ENCODE measurements at regions not wholly inside any gene's neighbourhood (a gene's known extent, or its start where the extent isn't known, plus 50 kb on each side); places are given as distances from the start of the nearest gene placed in this dataset.
"Not testable (repeated sequence)": the region's sequence is repeated elsewhere in the genome, so short reads cannot be mapped to it uniquely, and the experiment has no call there.

GRCh38 chr9:84076384-84076783, 95.8 kb downstream of the RMI1 start:
- Histone ChIP-seq H3K4me3 (ENCODE audit: low read depth in 1 of 2, low read length in 2 of 2) (no peak overlapping the region), H3K27me3 (ENCODE audit: control insufficient read depth in 1 of 2, insufficient read depth in 2 of 2, low read length in 2 of 2) (no peaks in the 10 kb centered on the region), H3K4me1 (ENCODE audit: control insufficient read depth in 1 of 2, insufficient read depth in 2 of 2, low read length in 2 of 2) (peaks cover 0 to 11% of the 10 kb centered on the region in 2 donors), H3K9me3 (ENCODE audit: control insufficient read depth in 1 of 2, low read length in 2 of 2) (no peaks in the 10 kb centered on the region), H3K9ac (ENCODE audit: low read depth in 1 of 2, low read length in 2 of 2) (no peak overlapping the region), H3K36me3 (ENCODE audit: control insufficient read depth in 1 of 2, insufficient read depth in 2 of 2, low read length in 2 of 2) (no peaks in the 10 kb centered on the region), H3K27ac (ENCODE audit: low read depth, low read length) (no peak overlapping the region)

DNA sequence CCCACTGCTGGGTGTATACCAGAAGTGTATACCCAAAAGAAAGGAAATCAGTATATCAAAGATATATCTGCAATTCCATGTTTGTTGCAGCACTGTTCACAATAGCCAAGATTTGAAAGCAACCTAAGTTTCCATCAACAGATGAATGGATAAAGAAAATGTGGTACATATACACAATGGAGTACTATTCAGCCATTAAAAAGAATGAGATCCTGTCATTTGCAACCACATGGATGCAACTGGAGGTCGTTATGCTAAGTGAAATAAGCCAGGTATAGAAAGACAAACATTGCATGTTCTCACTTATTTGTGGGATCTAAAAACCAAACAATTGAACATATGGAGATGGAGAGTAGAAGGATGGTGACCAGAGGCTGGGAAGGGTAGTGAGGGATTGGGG, 97.2 kb downstream of the RMI1 start:
- H3K4me1 ChIP-seq (ENCODE audit: control insufficient read depth in 1 of 2, insufficient read depth in 2 of 2, low read length in 2 of 2): peaks cover 0 to 11% of the 10 kb centered on the region in 2 donors
- not testable (repeated sequence) for H3K36me3 ChIP-seq (ENCODE audit: control insufficient read depth in 1 of 2, insufficient read depth in 2 of 2, low read length in 2 of 2); H3K9ac ChIP-seq (ENCODE audit: low read depth in 1 of 2, low read length in 2 of 2); H3K9me3 ChIP-seq (ENCODE audit: control insufficient read depth in 1 of 2, low read length in 2 of 2); H3K4me3 ChIP-seq (ENCODE audit: low read depth in 1 of 2, low read length in 2 of 2); H3K27ac ChIP-seq (ENCODE audit: low read depth, low read length); H3K27me3 ChIP-seq (ENCODE audit: control insufficient read depth in 1 of 2, insufficient read depth in 2 of 2, low read length in 2 of 2)

GRCh38 chr9:84079994-84080393, 99.4 kb downstream of the RMI1 start:
- H3K9me3 ChIP-seq (ENCODE audit: control insufficient read depth in 1 of 2, low read length in 2 of 2): no peaks in the 10 kb centered on the region
- no peak overlapping the region for H3K4me3 ChIP-seq (ENCODE audit: low read depth in 1 of 2, low read length in 2 of 2)
- H3K9ac ChIP-seq (ENCODE audit: low read depth in 1 of 2, low read length in 2 of 2): no peak overlapping the region
- H3K4me1 ChIP-seq (ENCODE audit: control insufficient read depth in 1 of 2, insufficient read depth in 2 of 2, low read length in 2 of 2): peaks cover 0 to 11% of the 10 kb centered on the region in 2 donors
- H3K36me3 ChIP-seq (ENCODE audit: control insufficient read depth in 1 of 2, insufficient read depth in 2 of 2, low read length in 2 of 2): no peaks in the 10 kb centered on the region
- H3K27ac ChIP-seq (ENCODE audit: low read depth, low read length): no peak overlapping the region
- no peaks in the 10 kb centered on the region for H3K27me3 ChIP-seq (ENCODE audit: control insufficient read depth in 1 of 2, insufficient read depth in 2 of 2, low read length in 2 of 2)

DNA sequence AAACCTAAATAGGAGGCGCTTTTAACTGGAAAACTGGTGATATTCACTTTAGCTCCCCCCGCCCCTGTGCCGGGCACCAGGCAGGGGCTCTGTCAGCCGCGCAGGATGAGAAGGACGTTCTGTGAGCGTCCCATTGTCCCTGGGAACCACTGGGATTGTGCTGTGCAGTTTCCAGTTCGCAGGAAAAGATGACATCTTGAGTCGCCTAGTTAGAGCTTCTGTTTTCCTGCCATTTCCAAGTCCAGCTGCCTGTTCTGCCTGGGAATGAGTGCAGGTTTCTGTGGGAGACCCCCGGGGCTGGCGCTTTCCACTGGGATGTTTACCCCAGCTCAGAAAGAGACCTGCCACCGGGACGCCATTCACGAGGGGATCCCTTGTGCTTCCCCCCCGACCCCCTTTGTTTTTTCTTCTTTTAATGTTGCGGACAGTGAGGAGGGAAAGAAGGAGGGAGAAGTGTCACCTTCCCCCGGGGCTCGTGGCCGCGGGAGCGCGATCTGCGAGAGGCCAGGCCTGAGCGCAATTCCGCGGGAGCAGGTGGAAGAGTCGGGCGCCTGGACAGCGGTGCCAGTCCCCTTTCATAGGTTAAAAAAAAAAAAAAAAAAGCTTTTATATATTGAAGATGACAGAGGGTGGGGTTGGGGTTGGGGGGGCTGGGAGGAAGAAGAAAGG, 121.5 kb downstream of the RMI1 start:
- Histone ChIP-seq H3K4me1 (ENCODE audit: control insufficient read depth in 1 of 2, insufficient read depth in 2 of 2, low read length in 2 of 2) (no peaks in the 10 kb centered on the region), H3K4me3 (ENCODE audit: low read depth in 1 of 2, low read length in 2 of 2) (no peak overlapping the region), H3K27ac (ENCODE audit: low read depth, low read length) (no peak overlapping the region), H3K9ac (ENCODE audit: low read depth in 1 of 2, low read length in 2 of 2) (no peak overlapping the region), H3K36me3 (ENCODE audit: control insufficient read depth in 1 of 2, insufficient read depth in 2 of 2, low read length in 2 of 2) (no peaks in the 10 kb centered on the region), H3K27me3 (ENCODE audit: control insufficient read depth in 1 of 2, insufficient read depth in 2 of 2, low read length in 2 of 2) (no peaks in the 10 kb centered on the region), H3K9me3 (ENCODE audit: control insufficient read depth in 1 of 2, low read length in 2 of 2) (no peaks in the 10 kb centered on the region)

- H3K27me3 ChIP-seq (ENCODE audit: control insufficient read depth in 1 of 2, insufficient read depth in 2 of 2, low read length in 2 of 2): no peaks in the 10 kb centered on the region
- H3K9ac ChIP-seq (ENCODE audit: low read depth in 1 of 2, low read length in 2 of 2): no peak overlapping the region
Observed at GRCh38 chr9:84103651-84104377, 123.2 kb downstream of the RMI1 start.

GRCh38 chr9:84107081-84107480, 126.5 kb downstream of the RMI1 start:
- no peak overlapping the region for H3K9ac ChIP-seq (ENCODE audit: low read depth in 1 of 2, low read length in 2 of 2)
- peaks cover 4 to 11% of the 10 kb centered on the region in 2 donors for H3K4me1 ChIP-seq (ENCODE audit: control insufficient read depth in 1 of 2, insufficient read depth in 2 of 2, low read length in 2 of 2)
- no peak overlapping the region for H3K4me3 ChIP-seq (ENCODE audit: low read depth in 1 of 2, low read length in 2 of 2)
- H3K36me3 ChIP-seq (ENCODE audit: control insufficient read depth in 1 of 2, insufficient read depth in 2 of 2, low read length in 2 of 2): no peaks in the 10 kb centered on the region
- no peaks in the 10 kb centered on the region for H3K27me3 ChIP-seq (ENCODE audit: control insufficient read depth in 1 of 2, insufficient read depth in 2 of 2, low read length in 2 of 2)
- H3K9me3 ChIP-seq (ENCODE audit: control insufficient read depth in 1 of 2, low read length in 2 of 2): no peaks in the 10 kb centered on the region
- H3K27ac ChIP-seq (ENCODE audit: low read depth, low read length): no peak overlapping the region

More at GRCh38 chr9:84103651-84104377, 123.2 kb downstream of the RMI1 start:
- Histone ChIP-seq H3K4me1 (ENCODE audit: control insufficient read depth in 1 of 2, insufficient read depth in 2 of 2, low read length in 2 of 2) (peaks cover 4 to 11% of the 10 kb centered on the region in 2 donors), H3K27ac (ENCODE audit: low read depth, low read length) (no peak overlapping the region), H3K9me3 (ENCODE audit: control insufficient read depth in 1 of 2, low read length in 2 of 2) (no peaks in the 10 kb centered on the region), H3K36me3 (ENCODE audit: control insufficient read depth in 1 of 2, insufficient read depth in 2 of 2, low read length in 2 of 2) (no peaks in the 10 kb centered on the region), H3K4me3 (ENCODE audit: low read depth in 1 of 2, low read length in 2 of 2) (no peak overlapping the region)

DNA sequence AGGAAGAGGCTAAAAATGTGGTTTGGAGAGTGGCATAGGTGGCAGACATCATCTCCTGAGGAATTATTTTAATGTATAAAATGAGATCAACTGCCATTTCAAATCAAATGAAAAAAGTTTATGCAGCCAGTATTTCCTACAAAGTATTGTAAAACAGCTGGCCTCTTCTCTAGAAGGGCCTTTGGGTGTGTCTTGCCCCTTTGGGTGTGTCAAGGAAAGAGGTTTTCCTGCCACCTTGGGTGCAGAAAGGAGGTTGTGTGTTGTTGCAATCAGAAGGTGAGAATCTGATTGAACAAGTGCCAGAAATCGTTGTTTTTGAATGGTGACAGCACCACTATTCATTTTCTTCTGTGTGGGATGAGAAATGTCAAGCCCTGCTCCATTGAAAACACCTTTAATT, 127.4 kb downstream of the RMI1 start:
- Histone ChIP-seq H3K27ac (ENCODE audit: low read depth, low read length) (no peak overlapping the region), H3K4me1 (ENCODE audit: control insufficient read depth in 1 of 2, insufficient read depth in 2 of 2, low read length in 2 of 2) (peaks cover 4 to 11% of the 10 kb centered on the region in 2 donors), H3K36me3 (ENCODE audit: control insufficient read depth in 1 of 2, insufficient read depth in 2 of 2, low read length in 2 of 2) (no peaks in the 10 kb centered on the region), H3K4me3 (ENCODE audit: low read depth in 1 of 2, low read length in 2 of 2) (no peak overlapping the region), H3K27me3 (ENCODE audit: control insufficient read depth in 1 of 2, insufficient read depth in 2 of 2, low read length in 2 of 2) (no peaks in the 10 kb centered on the region), H3K9me3 (ENCODE audit: control insufficient read depth in 1 of 2, low read length in 2 of 2) (no peaks in the 10 kb centered on the region), H3K9ac (ENCODE audit: low read depth in 1 of 2, low read length in 2 of 2) (no peak overlapping the region)

DNA sequence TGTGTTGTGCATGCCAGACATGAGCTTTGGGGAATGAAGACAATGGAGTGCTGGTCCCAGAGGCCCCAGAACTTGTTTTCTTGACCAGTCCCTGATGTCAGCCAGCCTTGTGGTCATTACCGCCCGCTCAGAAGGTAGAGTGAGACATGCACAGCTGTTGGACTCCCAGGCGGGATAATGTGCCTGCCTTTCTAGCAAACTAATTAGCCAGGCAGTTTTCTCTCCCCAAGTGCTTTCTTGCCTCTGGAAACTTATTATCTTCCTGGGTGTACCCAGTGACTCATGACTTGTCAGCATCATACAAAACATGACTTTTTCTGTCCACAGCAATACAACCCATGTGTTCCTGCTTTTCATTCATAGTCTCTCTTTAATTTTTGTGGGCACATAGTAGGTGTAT, 131.1 kb downstream of the RMI1 start:
- Histone ChIP-seq H3K27ac (ENCODE audit: low read depth, low read length) (no peak overlapping the region), H3K27me3 (ENCODE audit: control insufficient read depth in 1 of 2, insufficient read depth in 2 of 2, low read length in 2 of 2) (no peaks in the 10 kb centered on the region), H3K36me3 (ENCODE audit: control insufficient read depth in 1 of 2, insufficient read depth in 2 of 2, low read length in 2 of 2) (no peaks in the 10 kb centered on the region), H3K4me1 (ENCODE audit: control insufficient read depth in 1 of 2, insufficient read depth in 2 of 2, low read length in 2 of 2) (peaks cover 4 to 11% of the 10 kb centered on the region in 2 donors), H3K9ac (ENCODE audit: low read depth in 1 of 2, low read length in 2 of 2) (no peak overlapping the region), H3K4me3 (ENCODE audit: low read depth in 1 of 2, low read length in 2 of 2) (no peak overlapping the region), H3K9me3 (ENCODE audit: control insufficient read depth in 1 of 2, low read length in 2 of 2) (peaks cover 0 to 2% of the 10 kb centered on the region in 2 donors)

GRCh38 chr9:84121991-84122523, 141.5 kb downstream of the RMI1 start:
- Histone ChIP-seq H3K27me3 (ENCODE audit: control insufficient read depth in 1 of 2, insufficient read depth in 2 of 2, low read length in 2 of 2) (no peaks in the 10 kb centered on the region), H3K9ac (ENCODE audit: low read depth in 1 of 2, low read length in 2 of 2) (no peak overlapping the region), H3K9me3 (ENCODE audit: control insufficient read depth in 1 of 2, low read length in 2 of 2) (no peaks in the 10 kb centered on the region), H3K36me3 (ENCODE audit: control insufficient read depth in 1 of 2, insufficient read depth in 2 of 2, low read length in 2 of 2) (no peaks in the 10 kb centered on the region), H3K27ac (ENCODE audit: low read depth, low read length) (no peak overlapping the region), H3K4me3 (ENCODE audit: low read depth in 1 of 2, low read length in 2 of 2) (no peak overlapping the region), H3K4me1 (ENCODE audit: control insufficient read depth in 1 of 2, insufficient read depth in 2 of 2, low read length in 2 of 2) (peaks cover 3 to 12% of the 10 kb centered on the region in 2 donors)

DNA sequence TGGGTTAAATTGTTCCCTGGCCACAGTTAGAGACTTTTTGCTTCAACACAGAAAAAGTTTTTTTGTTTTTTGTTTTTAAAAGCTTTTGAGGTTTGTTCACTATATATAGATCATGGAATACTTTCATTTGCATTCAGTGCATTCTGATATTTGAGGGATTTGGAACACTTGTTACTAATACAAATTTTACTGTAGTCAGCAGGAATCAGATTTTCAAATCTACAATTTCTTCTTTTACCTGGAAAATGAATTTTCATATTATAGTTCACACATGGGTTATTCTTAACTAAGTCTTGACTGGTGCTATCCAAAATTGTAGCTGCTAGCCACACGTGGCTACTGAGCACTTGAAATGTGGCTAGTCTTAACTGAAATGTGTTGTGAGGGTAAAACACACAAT, 142.0 kb downstream of the RMI1 start:
- Histone ChIP-seq H3K4me3 (ENCODE audit: low read depth in 1 of 2, low read length in 2 of 2) (no peak overlapping the region), H3K9me3 (ENCODE audit: control insufficient read depth in 1 of 2, low read length in 2 of 2) (no peaks in the 10 kb centered on the region), H3K27ac (ENCODE audit: low read depth, low read length) (no peak overlapping the region), H3K4me1 (ENCODE audit: control insufficient read depth in 1 of 2, insufficient read depth in 2 of 2, low read length in 2 of 2) (peaks cover 3 to 12% of the 10 kb centered on the region in 2 donors), H3K36me3 (ENCODE audit: control insufficient read depth in 1 of 2, insufficient read depth in 2 of 2, low read length in 2 of 2) (no peaks in the 10 kb centered on the region), H3K27me3 (ENCODE audit: control insufficient read depth in 1 of 2, insufficient read depth in 2 of 2, low read length in 2 of 2) (no peaks in the 10 kb centered on the region), H3K9ac (ENCODE audit: low read depth in 1 of 2, low read length in 2 of 2) (no peak overlapping the region)
